Endothelial cell of umbilical vein (primary cell): ENCODE measurements at regions not wholly inside any gene's neighbourhood (a gene's known extent, or its start where the extent isn't known, plus 50 kb on each side); places are given as distances from the start of the nearest gene placed in this dataset.

Experiments used
- EZH2 ChIP-seq: IDR thresholded peaks from 2 replicates; pipeline ENCODE4 v1.6.1; 2012; ENCODE audit warnings: borderline replicate concordance, low read depth, mild to moderate bottlenecking, moderate library complexity, low read length, inconsistent platforms; ENCODE audit not compliant: severe bottlenecking
- FOS ChIP-seq: IDR thresholded peaks from 2 replicates; pipeline ENCODE4 v1.6.1; 2011; ENCODE audit warnings: mild to moderate bottlenecking, low read length, moderate library complexity, borderline replicate concordance; ENCODE audit not compliant: insufficient read depth
- GATA2 ChIP-seq: IDR thresholded peaks from 2 replicates; pipeline ENCODE4 v1.7.0; 2011; ENCODE audit warnings: low read depth, mild to moderate bottlenecking, moderate library complexity, mixed read lengths, low read length; ENCODE audit not compliant: insufficient read length, insufficient read depth
- JUN ChIP-seq: IDR thresholded peaks from 2 replicates; pipeline ENCODE4 v1.6.1; 2011; ENCODE audit warnings: borderline replicate concordance, low read depth; ENCODE audit not compliant: insufficient read length, insufficient read depth
- MYC ChIP-seq: IDR thresholded peaks from one replicate; pipeline ENCODE4 v1.6.1; 2011; ENCODE audit warnings: mild to moderate bottlenecking, low read depth, low read length
- POLR2A ChIP-seq: IDR thresholded peaks from 2 replicates; pipeline ENCODE4 v1.6.1; 2012; ENCODE audit warnings: low read depth, mild to moderate bottlenecking, control low read depth, low read length
- POLR2AphosphoS5 ChIP-seq: IDR thresholded peaks from 2 replicates; pipeline ENCODE4 v1.6.1; 2012; ENCODE audit warnings: low read depth, mild to moderate bottlenecking, control low read depth, low read length, moderate library complexity; ENCODE audit not compliant: insufficient read depth
- TF ChIP-seq, protein P1 (sequence below), 2 donors: IDR thresholded peaks; 1 replicate in 1 of 2; 2 replicates in 1 of 2; pipeline ENCODE4 v1.5.1; 2011; ENCODE audit warnings: low read length in 2 of 2, mild to moderate bottlenecking in 2 of 2, moderate library complexity in 2 of 2, control low read depth in 1 of 2, inconsistent platforms in 1 of 2, low read depth in 1 of 2; ENCODE audit not compliant: insufficient read depth in 1 of 2; ENCODE audit errors: extremely low read depth in 1 of 2
- TF ChIP-seq, protein P2 (sequence below): IDR thresholded peaks from 2 replicates; pipeline ENCODE4 v1.6.1; 2011; ENCODE audit not compliant: insufficient read depth, insufficient read length

DNA sequence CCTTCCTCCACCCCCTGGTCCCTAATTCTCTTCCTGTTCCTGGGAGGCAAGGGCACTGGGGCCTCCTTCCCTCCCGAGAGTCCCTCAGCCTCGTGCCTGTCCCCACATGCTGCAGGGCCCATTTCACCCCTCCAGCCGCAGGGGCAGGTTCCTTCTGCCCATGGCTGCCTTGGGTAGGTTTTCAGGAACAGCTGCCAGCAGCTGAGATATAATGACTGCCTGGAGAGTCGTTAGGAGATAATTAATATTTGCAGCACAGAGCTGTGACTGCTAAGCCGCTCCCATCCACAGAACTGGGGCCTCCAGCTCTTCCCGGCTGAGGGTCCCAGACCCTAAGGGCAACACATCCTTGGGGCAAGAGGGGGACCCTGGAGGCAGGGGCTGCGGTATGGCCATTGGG, 211.9 kb upstream of the LHX5 start:
- TF ChIP-seq, protein P1, sequence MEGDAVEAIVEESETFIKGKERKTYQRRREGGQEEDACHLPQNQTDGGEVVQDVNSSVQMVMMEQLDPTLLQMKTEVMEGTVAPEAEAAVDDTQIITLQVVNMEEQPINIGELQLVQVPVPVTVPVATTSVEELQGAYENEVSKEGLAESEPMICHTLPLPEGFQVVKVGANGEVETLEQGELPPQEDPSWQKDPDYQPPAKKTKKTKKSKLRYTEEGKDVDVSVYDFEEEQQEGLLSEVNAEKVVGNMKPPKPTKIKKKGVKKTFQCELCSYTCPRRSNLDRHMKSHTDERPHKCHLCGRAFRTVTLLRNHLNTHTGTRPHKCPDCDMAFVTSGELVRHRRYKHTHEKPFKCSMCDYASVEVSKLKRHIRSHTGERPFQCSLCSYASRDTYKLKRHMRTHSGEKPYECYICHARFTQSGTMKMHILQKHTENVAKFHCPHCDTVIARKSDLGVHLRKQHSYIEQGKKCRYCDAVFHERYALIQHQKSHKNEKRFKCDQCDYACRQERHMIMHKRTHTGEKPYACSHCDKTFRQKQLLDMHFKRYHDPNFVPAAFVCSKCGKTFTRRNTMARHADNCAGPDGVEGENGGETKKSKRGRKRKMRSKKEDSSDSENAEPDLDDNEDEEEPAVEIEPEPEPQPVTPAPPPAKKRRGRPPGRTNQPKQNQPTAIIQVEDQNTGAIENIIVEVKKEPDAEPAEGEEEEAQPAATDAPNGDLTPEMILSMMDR (IDR thresholded peaks at IDR 0.05; ENCODE audit: extremely low read depth in 1 of 2, insufficient read depth in 1 of 2, low read depth in 1 of 2, low read length in 2 of 2) = no peak
- TF ChIP-seq EZH2 = no peak
- no peak for TF ChIP-seq MYC
- no peak for TF ChIP-seq GATA2
- TF ChIP-seq POLR2A = no peak
- no peak for TF ChIP-seq POLR2AphosphoS5
- TF ChIP-seq, protein P2, sequence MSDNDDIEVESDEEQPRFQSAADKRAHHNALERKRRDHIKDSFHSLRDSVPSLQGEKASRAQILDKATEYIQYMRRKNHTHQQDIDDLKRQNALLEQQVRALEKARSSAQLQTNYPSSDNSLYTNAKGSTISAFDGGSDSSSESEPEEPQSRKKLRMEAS = no peak
- TF ChIP-seq FOS = no peak
- TF ChIP-seq JUN = no peak
